OCI-LY1 (cell line): ENCODE measurements at regions not wholly inside any gene's neighbourhood (a gene's known extent, or its start where the extent isn't known, plus 50 kb on each side); places are given as distances from the start of the nearest gene placed in this dataset.

Experiments
- H2AFZ ChIP-seq: fragments of 200-600 bp; sonication (generic), shearing (Covaris generic); 2 replicates; pipeline ENCODE4 v1.6.0; 2014; ENCODE audit warnings: antibody characterized with exemption, mild to moderate bottlenecking, low read length
- H3F3A ChIP-seq: fragments of 200-600 bp; sonication (generic), shearing (Covaris generic); 2 replicates; pipeline ENCODE4 v1.6.0; 2014; ENCODE audit warnings: mild to moderate bottlenecking, antibody characterized with exemption, low read length, moderate library complexity; ENCODE audit not compliant: insufficient read depth
- H3K27ac ChIP-seq: fragments of 200-600 bp; sonication (generic); 2 replicates; pipeline ENCODE4 v1.5.1; 2014; ENCODE audit warnings: low read length, mixed run types, mild to moderate bottlenecking, low read depth; ENCODE audit not compliant: poor library complexity, severe bottlenecking
- H3K27me3 ChIP-seq: fragments of 200-600 bp; sonication (generic); 2 replicates; pipeline ENCODE4 v1.6.0; 2014; ENCODE audit warnings: antibody characterized with exemption, mild to moderate bottlenecking, low read length, moderate library complexity; ENCODE audit not compliant: insufficient read depth
- H3K36me3 ChIP-seq: fragments of 200-600 bp; sonication (generic); 2 replicates; pipeline ENCODE4 v1.6.1; 2014; ENCODE audit warnings: mild to moderate bottlenecking, antibody characterized with exemption, low read length, moderate library complexity, mixed read lengths; ENCODE audit not compliant: insufficient read depth
- H3K4me1 ChIP-seq: fragments of 200-600 bp; sonication (generic); 2 replicates; pipeline ENCODE4 v1.5.1; 2014; ENCODE audit warnings: mild to moderate bottlenecking, low read length, moderate library complexity; ENCODE audit not compliant: insufficient read depth, severe bottlenecking
- H3K4me2 ChIP-seq: fragments of 200-600 bp; sonication (generic), shearing (Covaris generic); 2 replicates; pipeline ENCODE4 v1.6.1; 2014; ENCODE audit warnings: low read length
- H3K4me3 ChIP-seq: fragments of 200-600 bp; sonication (generic); 2 replicates; pipeline ENCODE4 v1.5.1; 2014; ENCODE audit warnings: low read length, low read depth, mild to moderate bottlenecking, mixed read lengths; ENCODE audit not compliant: poor library complexity, severe bottlenecking
- H3K79me2 ChIP-seq: fragments of 200-600 bp; shearing (Covaris generic); 2 replicates; pipeline ENCODE4 v1.6.1; 2016; ENCODE audit warnings: mixed run types, low read length, mixed read lengths; ENCODE audit not compliant: insufficient read depth
- H3K9ac ChIP-seq: fragments of 200-600 bp; sonication (generic), shearing (Covaris generic); 2 replicates; pipeline ENCODE4 v1.6.1; 2014; ENCODE audit warnings: mild to moderate bottlenecking, low read length, mixed read lengths
- H3K9me2 ChIP-seq: fragments of 200-600 bp; sonication (generic), shearing (Covaris generic); 2 replicates; pipeline ENCODE4 v1.6.1; 2014; ENCODE audit warnings: low read depth, mild to moderate bottlenecking, low read length, mixed read lengths
- H3K9me3 ChIP-seq: fragments of 200-600 bp; shearing (Covaris generic); 2 replicates; pipeline ENCODE4 v1.6.1; 2014; ENCODE audit warnings: low read length, mixed read lengths
- H4K20me1 ChIP-seq: fragments of 200-600 bp; sonication (generic), shearing (Covaris generic); 2 replicates; pipeline ENCODE4 v1.6.0; 2016; ENCODE audit warnings: mild to moderate bottlenecking, low read length; ENCODE audit not compliant: insufficient read depth
- EZH2 ChIP-seq: fragments of 200-600 bp; sonication (generic), shearing (Covaris generic); IDR thresholded peaks from 2 replicates; pipeline ENCODE4 v1.8.0; 2017; ENCODE audit warnings: borderline replicate concordance, mixed run types, mild to moderate bottlenecking, antibody characterized with exemption, low read length, moderate library complexity, mixed read lengths
- TF ChIP-seq, protein P1 (sequence below): fragments of 200-600 bp; sonication (generic), shearing (Covaris generic); IDR thresholded peaks from 2 replicates; pipeline ENCODE4 v1.5.1; 2017; ENCODE audit warnings: mild to moderate bottlenecking, antibody characterized with exemption, low read length, moderate library complexity, mixed read lengths

DNA sequence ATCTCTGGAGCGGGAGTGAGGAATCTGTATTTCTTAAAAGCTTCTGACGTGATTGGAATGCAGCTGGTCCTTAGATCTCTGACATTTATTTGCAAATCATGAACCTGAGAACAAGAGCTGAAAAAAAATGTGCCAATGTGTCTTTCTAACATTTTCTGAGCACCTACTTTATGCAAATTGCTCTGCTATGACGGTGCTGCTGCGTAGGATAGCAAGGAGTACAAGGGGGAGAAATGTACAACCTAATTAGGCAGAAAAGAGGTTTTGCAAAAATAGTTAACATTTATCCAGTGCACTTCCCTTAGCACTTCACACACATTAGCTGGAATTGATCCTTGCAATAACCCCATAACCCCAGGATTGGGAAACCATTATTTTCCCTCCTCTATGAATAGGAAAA, 357.5 kb downstream of the TLE4 start:
- H3K79me2 ChIP-seq = no peaks in the 10 kb centered on the region
- H3K9me2 ChIP-seq = no peaks in the 10 kb centered on the region
- H3K36me3 ChIP-seq = no peaks in the 10 kb centered on the region
- no peaks in the 10 kb centered on the region for H3K9me3 ChIP-seq
- H2AFZ ChIP-seq = no peak overlapping the region
- TF ChIP-seq, protein P1, sequence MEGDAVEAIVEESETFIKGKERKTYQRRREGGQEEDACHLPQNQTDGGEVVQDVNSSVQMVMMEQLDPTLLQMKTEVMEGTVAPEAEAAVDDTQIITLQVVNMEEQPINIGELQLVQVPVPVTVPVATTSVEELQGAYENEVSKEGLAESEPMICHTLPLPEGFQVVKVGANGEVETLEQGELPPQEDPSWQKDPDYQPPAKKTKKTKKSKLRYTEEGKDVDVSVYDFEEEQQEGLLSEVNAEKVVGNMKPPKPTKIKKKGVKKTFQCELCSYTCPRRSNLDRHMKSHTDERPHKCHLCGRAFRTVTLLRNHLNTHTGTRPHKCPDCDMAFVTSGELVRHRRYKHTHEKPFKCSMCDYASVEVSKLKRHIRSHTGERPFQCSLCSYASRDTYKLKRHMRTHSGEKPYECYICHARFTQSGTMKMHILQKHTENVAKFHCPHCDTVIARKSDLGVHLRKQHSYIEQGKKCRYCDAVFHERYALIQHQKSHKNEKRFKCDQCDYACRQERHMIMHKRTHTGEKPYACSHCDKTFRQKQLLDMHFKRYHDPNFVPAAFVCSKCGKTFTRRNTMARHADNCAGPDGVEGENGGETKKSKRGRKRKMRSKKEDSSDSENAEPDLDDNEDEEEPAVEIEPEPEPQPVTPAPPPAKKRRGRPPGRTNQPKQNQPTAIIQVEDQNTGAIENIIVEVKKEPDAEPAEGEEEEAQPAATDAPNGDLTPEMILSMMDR = no peak
- TF ChIP-seq EZH2 = no peak
- no peak overlapping the region for H3K9ac ChIP-seq
- H3K4me2 ChIP-seq = no peak overlapping the region
- no peaks in the 10 kb centered on the region for H3K27me3 ChIP-seq
- H3F3A ChIP-seq = no peaks in the 10 kb centered on the region
- H4K20me1 ChIP-seq = no peaks in the 10 kb centered on the region
- H3K4me3 ChIP-seq = no peak overlapping the region
- H3K4me1 ChIP-seq = no peaks in the 10 kb centered on the region
- no peak overlapping the region for H3K27ac ChIP-seq

DNA sequence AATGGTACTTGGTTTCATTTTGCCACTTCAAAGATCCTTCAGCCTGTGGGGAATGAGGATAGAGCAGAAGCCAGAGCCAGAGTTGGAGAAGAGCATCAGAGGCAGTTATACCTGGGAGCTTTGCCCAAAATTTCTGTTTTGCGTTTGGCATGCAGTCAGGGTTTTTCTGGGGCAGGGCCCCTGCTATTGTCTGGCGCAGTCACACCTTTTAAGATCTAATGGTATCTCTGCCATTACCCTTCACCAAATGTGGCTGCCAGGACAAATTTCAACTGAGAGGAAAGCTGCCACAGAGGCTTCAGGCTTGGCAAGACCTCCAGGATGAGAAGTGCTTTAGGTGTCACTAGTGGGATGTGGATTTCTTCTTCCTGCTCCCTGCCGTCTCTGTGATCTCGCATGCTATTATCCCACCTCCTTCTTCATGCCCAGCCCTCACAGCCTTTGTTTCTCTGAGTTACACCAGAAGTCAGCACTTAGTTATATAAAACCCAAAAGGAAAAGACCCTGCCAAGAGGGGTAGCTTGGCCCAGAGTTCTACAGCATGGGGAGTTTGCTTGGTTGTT, 357.0 kb downstream of the TLE4 start:
- Histone ChIP-seq H3K27ac (no peak overlapping the region), H3K79me2 (no peaks in the 10 kb centered on the region), H2AFZ (no peak overlapping the region), H3K9me3 (no peaks in the 10 kb centered on the region), H3K27me3 (no peaks in the 10 kb centered on the region), H3K9me2 (no peaks in the 10 kb centered on the region), H3K9ac (no peak overlapping the region), H3K4me3 (no peak overlapping the region), H3K36me3 (no peaks in the 10 kb centered on the region), H4K20me1 (no peaks in the 10 kb centered on the region), H3K4me2 (no peak overlapping the region), H3K4me1 (no peaks in the 10 kb centered on the region), H3F3A (no peaks in the 10 kb centered on the region)
- TF ChIP-seq, protein P1 = no peak

DNA sequence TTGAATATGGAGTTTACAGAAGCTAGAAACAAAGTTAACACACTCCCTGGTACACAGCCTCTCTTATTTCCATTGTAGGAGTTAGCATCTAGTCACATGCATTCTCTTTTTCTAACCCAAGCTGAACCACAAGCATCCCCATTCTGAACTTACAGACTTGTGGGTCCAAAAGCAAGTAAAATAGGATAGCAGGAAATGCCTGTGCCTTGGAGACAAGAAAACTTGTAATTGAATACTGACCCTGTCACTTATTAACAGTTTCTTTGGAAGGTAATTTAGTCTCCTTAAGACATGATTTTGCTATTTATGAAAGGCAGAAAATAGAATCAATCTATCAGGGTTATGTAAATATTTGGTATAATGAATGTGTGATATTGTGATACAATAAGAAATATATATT, 353.6 kb downstream of the TLE4 start:
- TF ChIP-seq EZH2 = no peak
- TF ChIP-seq, protein P1 = no peak
- no peak overlapping the region for H3K9ac ChIP-seq
- no peak overlapping the region for H3K4me2 ChIP-seq
- H2AFZ ChIP-seq = no peak overlapping the region
- H3K27me3 ChIP-seq = no peaks in the 10 kb centered on the region
- no peaks in the 10 kb centered on the region for H3K4me1 ChIP-seq
- no peaks in the 10 kb centered on the region for H3K9me2 ChIP-seq
- no peaks in the 10 kb centered on the region for H3K79me2 ChIP-seq
- H3K27ac ChIP-seq = no peak overlapping the region
- no peaks in the 10 kb centered on the region for H3K36me3 ChIP-seq
- H3K4me3 ChIP-seq = no peak overlapping the region
- no peaks in the 10 kb centered on the region for H3F3A ChIP-seq
- H4K20me1 ChIP-seq = no peaks in the 10 kb centered on the region
- H3K9me3 ChIP-seq = no peaks in the 10 kb centered on the region
